Panc1 (cell line): ENCODE measurements at regions not wholly inside any gene's neighbourhood (a gene's known extent, or its start where the extent isn't known, plus 50 kb on each side); places are given as distances from the start of the nearest gene placed in this dataset.

Source experiments
- CTCF ChIP-seq: fragments of 450-650 bp; IDR thresholded peaks from 2 replicates; pipeline ENCODE4 v1.5.1; 2017; ENCODE audit warnings: mild to moderate bottlenecking
- POLR2AphosphoS5 ChIP-seq: IDR thresholded peaks from 2 replicates; pipeline ENCODE4 v1.6.1; 2012; ENCODE audit warnings: mild to moderate bottlenecking, low read depth, low read length, moderate library complexity
- SIN3A ChIP-seq: IDR thresholded peaks from 2 replicates; pipeline ENCODE4 v1.6.1; 2012; ENCODE audit warnings: low read depth, mild to moderate bottlenecking, low read length, moderate library complexity, borderline replicate concordance; ENCODE audit not compliant: insufficient read depth
- TF ChIP-seq, protein P1 (sequence below), 2 experiments: IDR thresholded peaks; 2 replicates each; pipeline ENCODE4 v1.6.1; 2011 to 2012; ENCODE audit warnings: low read depth in 2 of 2, control low read depth in 1 of 2, low read length in 1 of 2, mild to moderate bottlenecking in 1 of 2, moderate library complexity in 1 of 2; ENCODE audit not compliant: insufficient read depth in 1 of 2

GRCh38 chr6:149138089-149138488 is 179.4 kb upstream of the TAB2 start:
- TF ChIP-seq CTCF (no peak), POLR2AphosphoS5 (no peak), SIN3A (no peak)
- TF ChIP-seq, protein P1, sequence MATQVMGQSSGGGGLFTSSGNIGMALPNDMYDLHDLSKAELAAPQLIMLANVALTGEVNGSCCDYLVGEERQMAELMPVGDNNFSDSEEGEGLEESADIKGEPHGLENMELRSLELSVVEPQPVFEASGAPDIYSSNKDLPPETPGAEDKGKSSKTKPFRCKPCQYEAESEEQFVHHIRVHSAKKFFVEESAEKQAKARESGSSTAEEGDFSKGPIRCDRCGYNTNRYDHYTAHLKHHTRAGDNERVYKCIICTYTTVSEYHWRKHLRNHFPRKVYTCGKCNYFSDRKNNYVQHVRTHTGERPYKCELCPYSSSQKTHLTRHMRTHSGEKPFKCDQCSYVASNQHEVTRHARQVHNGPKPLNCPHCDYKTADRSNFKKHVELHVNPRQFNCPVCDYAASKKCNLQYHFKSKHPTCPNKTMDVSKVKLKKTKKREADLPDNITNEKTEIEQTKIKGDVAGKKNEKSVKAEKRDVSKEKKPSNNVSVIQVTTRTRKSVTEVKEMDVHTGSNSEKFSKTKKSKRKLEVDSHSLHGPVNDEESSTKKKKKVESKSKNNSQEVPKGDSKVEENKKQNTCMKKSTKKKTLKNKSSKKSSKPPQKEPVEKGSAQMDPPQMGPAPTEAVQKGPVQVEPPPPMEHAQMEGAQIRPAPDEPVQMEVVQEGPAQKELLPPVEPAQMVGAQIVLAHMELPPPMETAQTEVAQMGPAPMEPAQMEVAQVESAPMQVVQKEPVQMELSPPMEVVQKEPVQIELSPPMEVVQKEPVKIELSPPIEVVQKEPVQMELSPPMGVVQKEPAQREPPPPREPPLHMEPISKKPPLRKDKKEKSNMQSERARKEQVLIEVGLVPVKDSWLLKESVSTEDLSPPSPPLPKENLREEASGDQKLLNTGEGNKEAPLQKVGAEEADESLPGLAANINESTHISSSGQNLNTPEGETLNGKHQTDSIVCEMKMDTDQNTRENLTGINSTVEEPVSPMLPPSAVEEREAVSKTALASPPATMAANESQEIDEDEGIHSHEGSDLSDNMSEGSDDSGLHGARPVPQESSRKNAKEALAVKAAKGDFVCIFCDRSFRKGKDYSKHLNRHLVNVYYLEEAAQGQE (IDR thresholded peaks at IDR 0.05; ENCODE audit: insufficient read depth in 1 of 2, low read depth in 2 of 2, low read length in 1 of 2) = no peak
